Uterus (tissue), 3 donors: ENCODE measurements at regions not wholly inside any gene's neighbourhood (a gene's known extent, or its start where the extent isn't known, plus 50 kb on each side); places are given as distances from the start of the nearest gene placed in this dataset.

Experiments
- DNase-seq, 2 donors: peaks; one replicate each; pipeline ENCODE4 v3.0.0-alpha.2; 2019 to 2020
- H3K27ac ChIP-seq, 2 donors: fragments of 200-600 bp; sonication (generic); 1 replicate in 1 of 2; 2 replicates in 1 of 2; pipeline ENCODE4 v1.5.1; 2016 to 2018
- H3K27me3 ChIP-seq, 2 donors: fragments of 200-600 bp; sonication (generic); one replicate each; pipeline ENCODE4 v1.5.1; 2018 to 2019; ENCODE audit warnings: control low read depth in 1 of 2
- H3K36me3 ChIP-seq, 2 donors: fragments of 200-600 bp; sonication (generic); one replicate each; pipeline ENCODE4 v1.5.1; 2019; ENCODE audit warnings: control low read depth in 1 of 2
- H3K4me1 ChIP-seq, 2 donors: fragments of 200-600 bp; sonication (generic); one replicate each; pipeline ENCODE4 v1.5.1; 2018 to 2019; ENCODE audit warnings: control low read depth in 1 of 2
- H3K4me3 ChIP-seq, 2 donors: fragments of 200-600 bp; sonication (generic); 1 replicate in 1 of 2; 2 replicates in 1 of 2; pipeline ENCODE4 v1.5.1; 2018 to 2019; ENCODE audit warnings: mild to moderate bottlenecking in 1 of 2
- H3K9me3 ChIP-seq, 2 donors: fragments of 200-600 bp; sonication (generic); one replicate each; pipeline ENCODE4 v1.5.1; 2019; ENCODE audit warnings: control low read depth in 1 of 2
- POLR2A ChIP-seq, 2 donors: fragments of 450-650 bp; IDR thresholded peaks; one replicate each; pipeline ENCODE4 v1.6.1; 2016; ENCODE audit warnings: antibody characterized with exemption in 2 of 2, mild to moderate bottlenecking in 1 of 2, moderate library complexity in 1 of 2
- intact Hi-C: fragments of 100-400 bp; cut with DNase I; formaldehyde crosslinking; loops from one replicate; pipeline ENCODE4 v1.15.1; 2023; ENCODE audit warnings: low total_unique reads
- TF ChIP-seq, protein P1 (sequence below), 4 experiments: fragments of 200-600 bp in 2 of 4; fragments of 450-650 bp in 2 of 4; sonication (generic) in 2 of 4; IDR thresholded peaks; one replicate each; pipeline ENCODE4 v1.5.1; 2016 to 2019; ENCODE audit warnings: antibody characterized with exemption in 4 of 4, mild to moderate bottlenecking in 2 of 4, moderate library complexity in 1 of 4
- donor health status: DM: yes; HTN: yes; CAD: no.

- no peak overlapping the region for H3K27ac ChIP-seq
- no peaks in the 10 kb centered on the region for H3K9me3 ChIP-seq
- DNase-seq = no peak
- intact Hi-C loops = no loop called here
- H3K4me1 ChIP-seq = no peaks in the 10 kb centered on the region
- TF ChIP-seq, protein P1, sequence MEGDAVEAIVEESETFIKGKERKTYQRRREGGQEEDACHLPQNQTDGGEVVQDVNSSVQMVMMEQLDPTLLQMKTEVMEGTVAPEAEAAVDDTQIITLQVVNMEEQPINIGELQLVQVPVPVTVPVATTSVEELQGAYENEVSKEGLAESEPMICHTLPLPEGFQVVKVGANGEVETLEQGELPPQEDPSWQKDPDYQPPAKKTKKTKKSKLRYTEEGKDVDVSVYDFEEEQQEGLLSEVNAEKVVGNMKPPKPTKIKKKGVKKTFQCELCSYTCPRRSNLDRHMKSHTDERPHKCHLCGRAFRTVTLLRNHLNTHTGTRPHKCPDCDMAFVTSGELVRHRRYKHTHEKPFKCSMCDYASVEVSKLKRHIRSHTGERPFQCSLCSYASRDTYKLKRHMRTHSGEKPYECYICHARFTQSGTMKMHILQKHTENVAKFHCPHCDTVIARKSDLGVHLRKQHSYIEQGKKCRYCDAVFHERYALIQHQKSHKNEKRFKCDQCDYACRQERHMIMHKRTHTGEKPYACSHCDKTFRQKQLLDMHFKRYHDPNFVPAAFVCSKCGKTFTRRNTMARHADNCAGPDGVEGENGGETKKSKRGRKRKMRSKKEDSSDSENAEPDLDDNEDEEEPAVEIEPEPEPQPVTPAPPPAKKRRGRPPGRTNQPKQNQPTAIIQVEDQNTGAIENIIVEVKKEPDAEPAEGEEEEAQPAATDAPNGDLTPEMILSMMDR (IDR thresholded peaks at IDR 0.05) = no peak
- no peak for TF ChIP-seq POLR2A (IDR thresholded peaks at IDR 0.05)
- no peaks in the 10 kb centered on the region for H3K27me3 ChIP-seq
- no peak overlapping the region for H3K4me3 ChIP-seq
- no peaks in the 10 kb centered on the region for H3K36me3 ChIP-seq
Measured at GRCh38 chr18:56152551-56153310, 485.7 kb downstream of the TXNL1 start.

- Histone ChIP-seq H3K4me1 (no peaks in the 10 kb centered on the region), H3K27me3 (no peaks in the 10 kb centered on the region), H3K36me3 (no peaks in the 10 kb centered on the region), H3K27ac (no peak overlapping the region), H3K9me3 (no peaks in the 10 kb centered on the region), H3K4me3 (no peak overlapping the region)
- DNase-seq = no peak
- intact Hi-C loops = no loop called here
- TF ChIP-seq POLR2A (IDR thresholded peaks at IDR 0.05) = no peak
Measured at GRCh38 chr18:56148373-56148772, 490.0 kb downstream of the TXNL1 start.

DNA sequence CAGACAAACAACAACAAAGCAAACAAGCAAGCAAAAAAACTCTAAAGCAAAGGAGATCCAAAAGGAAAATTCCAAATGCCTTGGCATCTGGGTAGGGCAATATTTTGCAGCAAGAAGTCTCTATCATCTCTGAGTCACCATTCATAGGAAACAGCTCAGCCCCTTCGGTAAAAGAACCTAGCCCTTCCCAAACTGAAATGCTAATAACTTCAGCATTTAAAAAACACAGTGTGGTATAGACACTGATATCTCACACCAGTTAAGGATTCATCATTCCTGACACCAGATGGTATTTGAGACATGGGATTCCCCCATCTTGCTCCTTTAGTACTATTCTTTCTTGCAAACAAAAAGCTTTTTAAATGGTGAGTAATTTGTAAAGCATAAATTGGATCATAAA is 491.8 kb downstream of the TXNL1 start:
- no peaks in the 10 kb centered on the region for H3K36me3 ChIP-seq
- TF ChIP-seq POLR2A (IDR thresholded peaks at IDR 0.05) = no peak
- TF ChIP-seq, protein P1 (IDR thresholded peaks at IDR 0.05) = no peak
- no peak for DNase-seq
- no peaks in the 10 kb centered on the region for H3K9me3 ChIP-seq
- no peak overlapping the region for H3K27ac ChIP-seq
- intact Hi-C loops = no loop called here
- no peaks in the 10 kb centered on the region for H3K4me1 ChIP-seq
- no peak overlapping the region for H3K4me3 ChIP-seq
- H3K27me3 ChIP-seq = no peaks in the 10 kb centered on the region

DNA sequence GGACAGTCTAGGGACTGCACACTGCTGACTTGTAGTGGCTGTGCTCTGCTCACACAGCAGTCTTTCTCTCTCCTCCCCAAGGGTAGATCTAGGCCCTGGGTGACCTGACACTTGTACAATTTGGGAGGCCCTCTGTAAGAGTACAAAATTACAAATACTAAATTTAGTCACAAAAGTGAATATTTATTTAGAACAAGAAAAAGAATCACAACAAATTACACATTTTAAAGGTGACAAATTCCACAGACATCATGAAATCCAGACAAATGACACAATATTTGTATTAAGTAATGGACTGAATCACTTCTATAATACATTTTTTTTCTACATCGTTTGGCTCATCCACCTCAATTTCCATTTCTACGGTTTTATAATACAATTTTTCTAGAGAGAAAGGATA is 496.4 kb downstream of the TXNL1 start:
- no peak for DNase-seq
- no peaks in the 10 kb centered on the region for H3K4me1 ChIP-seq
- H3K27me3 ChIP-seq = no peaks in the 10 kb centered on the region
- intact Hi-C loops = no loop called here
- no peak overlapping the region for H3K27ac ChIP-seq
- H3K36me3 ChIP-seq = no peaks in the 10 kb centered on the region
- no peak overlapping the region for H3K4me3 ChIP-seq
- no peak for TF ChIP-seq POLR2A (IDR thresholded peaks at IDR 0.05)
- TF ChIP-seq, protein P1 (IDR thresholded peaks at IDR 0.05) = no peak
- H3K9me3 ChIP-seq = no peaks in the 10 kb centered on the region

DNA sequence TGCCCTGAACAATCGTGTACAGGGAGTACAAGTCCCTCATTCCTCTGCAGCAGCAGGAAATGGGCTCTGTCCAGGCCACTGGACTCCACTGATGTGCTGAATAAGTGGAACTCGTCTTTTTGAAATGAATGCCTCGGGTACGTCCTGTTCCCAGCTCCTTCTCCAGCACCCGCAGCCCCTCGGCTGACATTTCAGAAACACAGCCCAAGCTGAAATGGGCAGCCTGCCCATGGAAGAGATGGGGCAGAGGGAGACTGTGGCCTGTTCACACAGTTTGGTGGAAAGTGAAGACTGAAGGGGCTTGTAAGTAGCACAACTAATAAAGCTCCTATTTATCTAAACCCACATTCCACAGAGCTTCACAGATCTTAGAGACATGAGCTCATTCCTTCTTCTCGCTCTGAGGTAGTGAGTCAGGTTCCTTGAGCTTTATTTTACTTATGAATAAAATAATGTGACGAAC is 498.6 kb downstream of the TXNL1 start:
- TF ChIP-seq, protein P1 (IDR thresholded peaks at IDR 0.05) = no peak
- TF ChIP-seq POLR2A (IDR thresholded peaks at IDR 0.05) = no peak
- intact Hi-C loops = no loop called here
- H3K27ac ChIP-seq = peak overlapping the region; percentile 63 to 67

More for the DNA sequence above, 498.6 kb downstream of the TXNL1 start:
- DNase-seq = peak; percentile 49 to 62
- H3K4me1 ChIP-seq = no peaks in the 10 kb centered on the region
- H3K27me3 ChIP-seq = no peaks in the 10 kb centered on the region
- no peaks in the 10 kb centered on the region for H3K9me3 ChIP-seq
- H3K36me3 ChIP-seq = no peaks in the 10 kb centered on the region
- no peak overlapping the region for H3K4me3 ChIP-seq
